ENCODE measurements at regions not wholly inside any gene's neighbourhood (a gene's known extent, or its start where the extent isn't known, plus 50 kb on each side); places are given as distances from the start of the nearest gene placed in this dataset.

DNA sequence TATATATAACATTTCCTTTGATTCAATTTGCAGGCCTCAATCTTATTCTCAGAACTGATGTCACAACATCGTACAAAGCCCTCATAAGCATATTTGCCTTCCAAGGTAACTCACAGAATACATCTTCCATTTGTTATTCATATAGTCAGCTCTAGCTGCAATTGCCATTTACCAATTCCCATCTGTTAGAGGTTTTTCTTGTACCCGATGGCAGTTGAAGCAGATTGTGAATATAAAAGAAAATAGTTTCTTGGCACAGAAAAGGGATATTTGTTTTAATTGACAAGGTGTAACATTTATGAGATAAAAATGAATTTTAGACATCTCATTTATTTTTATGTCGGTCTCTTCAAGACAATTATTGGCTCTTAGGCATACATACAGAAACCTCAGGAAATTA, 311.3 kb downstream of the TRIML1 start:
- DNase-seq (ENCODE audit: low spot score) = no peak
- TF ChIP-seq, protein P1, sequence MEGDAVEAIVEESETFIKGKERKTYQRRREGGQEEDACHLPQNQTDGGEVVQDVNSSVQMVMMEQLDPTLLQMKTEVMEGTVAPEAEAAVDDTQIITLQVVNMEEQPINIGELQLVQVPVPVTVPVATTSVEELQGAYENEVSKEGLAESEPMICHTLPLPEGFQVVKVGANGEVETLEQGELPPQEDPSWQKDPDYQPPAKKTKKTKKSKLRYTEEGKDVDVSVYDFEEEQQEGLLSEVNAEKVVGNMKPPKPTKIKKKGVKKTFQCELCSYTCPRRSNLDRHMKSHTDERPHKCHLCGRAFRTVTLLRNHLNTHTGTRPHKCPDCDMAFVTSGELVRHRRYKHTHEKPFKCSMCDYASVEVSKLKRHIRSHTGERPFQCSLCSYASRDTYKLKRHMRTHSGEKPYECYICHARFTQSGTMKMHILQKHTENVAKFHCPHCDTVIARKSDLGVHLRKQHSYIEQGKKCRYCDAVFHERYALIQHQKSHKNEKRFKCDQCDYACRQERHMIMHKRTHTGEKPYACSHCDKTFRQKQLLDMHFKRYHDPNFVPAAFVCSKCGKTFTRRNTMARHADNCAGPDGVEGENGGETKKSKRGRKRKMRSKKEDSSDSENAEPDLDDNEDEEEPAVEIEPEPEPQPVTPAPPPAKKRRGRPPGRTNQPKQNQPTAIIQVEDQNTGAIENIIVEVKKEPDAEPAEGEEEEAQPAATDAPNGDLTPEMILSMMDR (IDR thresholded peaks at IDR 0.05; ENCODE audit: extremely low read depth, missing control alignments) = no peak

GRCh38 chr4:188452097-188452496, 312.9 kb downstream of the TRIML1 start:
- TF ChIP-seq, protein P1 (IDR thresholded peaks at IDR 0.05; ENCODE audit: extremely low read depth, missing control alignments) = no peak
- no peak for DNase-seq (ENCODE audit: low spot score)

DNA sequence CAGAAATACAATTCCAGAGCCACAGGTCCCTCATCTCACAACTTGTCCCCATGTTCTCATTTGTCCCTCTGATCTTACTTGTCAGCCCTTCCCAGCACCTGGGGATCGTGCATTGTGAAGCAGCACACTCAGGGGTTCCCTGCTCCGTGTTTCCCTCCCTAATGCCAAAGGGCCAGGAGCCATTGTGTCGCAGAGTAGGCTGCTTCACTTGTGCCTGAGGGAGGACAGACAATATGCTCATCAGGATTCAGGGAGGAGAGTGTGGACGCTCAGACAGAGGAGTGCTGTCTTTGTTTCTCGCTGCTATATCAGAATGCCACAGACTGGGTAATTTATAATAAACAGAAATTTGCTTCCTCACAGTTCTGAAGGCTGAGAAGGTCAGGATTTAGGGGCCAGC, 315.3 kb downstream of the TRIML1 start:
- DNase-seq (ENCODE audit: low spot score) = no peak
- TF ChIP-seq, protein P1 (IDR thresholded peaks at IDR 0.05; ENCODE audit: extremely low read depth, missing control alignments) = no peak

GRCh38 chr4:188455062-188455752, 316.0 kb downstream of the TRIML1 start:
- no peak for DNase-seq (ENCODE audit: low spot score)
- TF ChIP-seq, protein P1 (IDR thresholded peaks at IDR 0.05; ENCODE audit: extremely low read depth, missing control alignments) = no peak

- TF ChIP-seq, protein P1 (IDR thresholded peaks at IDR 0.05; ENCODE audit: extremely low read depth, missing control alignments) = no peak
- DNase-seq (ENCODE audit: low spot score) = no peak
Measured at GRCh38 chr4:188459381-188459780, 320.1 kb downstream of the TRIML1 start.

- TF ChIP-seq, protein P1 (IDR thresholded peaks at IDR 0.05; ENCODE audit: extremely low read depth, missing control alignments) = no peak
- no peak for DNase-seq (ENCODE audit: low spot score)
Measured at GRCh38 chr4:188463909-188464308, 324.7 kb downstream of the TRIML1 start.

DNA sequence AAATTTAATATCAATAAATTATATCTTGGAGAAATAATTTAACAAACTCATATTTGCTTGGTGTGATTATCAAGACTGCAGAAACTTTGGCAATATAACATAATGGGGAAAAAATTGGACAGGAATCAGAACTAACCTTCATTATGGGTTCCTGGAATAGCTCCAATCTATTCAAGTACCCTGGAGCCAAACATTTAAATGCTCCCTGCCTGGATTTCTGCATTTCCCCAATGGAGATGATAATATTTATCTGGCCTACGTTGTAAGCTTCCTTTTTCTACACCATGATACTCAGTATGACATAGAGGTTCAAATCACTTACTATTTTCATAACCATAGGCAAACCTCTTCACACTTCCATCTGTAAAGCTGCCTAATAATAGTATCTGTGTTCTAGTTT, 326.8 kb downstream of the TRIML1 start:
- TF ChIP-seq, protein P1 (IDR thresholded peaks at IDR 0.05; ENCODE audit: extremely low read depth, missing control alignments) = no peak
- no peak for DNase-seq (ENCODE audit: low spot score)
